ENCODE measurements at regions not wholly inside any gene's neighbourhood (a gene's known extent, or its start where the extent isn't known, plus 50 kb on each side); places are given as distances from the start of the nearest gene placed in this dataset.

DNA sequence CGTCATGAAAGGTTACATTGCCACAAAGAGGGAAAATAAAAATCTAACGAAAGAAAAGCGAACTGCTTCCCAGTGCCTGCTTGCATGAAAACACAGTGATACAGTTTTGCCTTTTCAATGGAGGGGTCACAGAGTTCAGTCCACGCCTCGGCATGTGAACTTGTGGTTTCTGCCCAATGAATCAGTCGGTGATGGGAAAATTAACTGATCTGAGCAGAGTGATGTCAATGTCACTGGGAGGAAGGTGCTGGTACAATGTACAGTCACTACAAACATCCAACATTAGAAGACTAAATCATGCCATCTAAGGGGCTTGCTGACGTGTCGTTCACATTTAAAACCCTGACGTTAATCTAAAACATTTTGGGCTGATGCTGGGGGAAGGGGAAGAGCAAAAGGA lies 151.8 kb upstream of the MSX2 start:
- TF ChIP-seq POLR2AphosphoS5 (IDR thresholded peaks at IDR 0.05; ENCODE audit: low read length) (no peak), ZBED1 (IDR thresholded peaks at IDR 0.05; ENCODE audit: borderline replicate concordance) (no peak), POLR2A (IDR thresholded peaks at IDR 0.05; ENCODE audit: low read depth, low read length) (no peak), BMI1 (IDR thresholded peaks at IDR 0.05; ENCODE audit: borderline replicate concordance) (no peak), CBX3 (IDR thresholded peaks at IDR 0.05; ENCODE audit: borderline replicate concordance, low read depth) (no peak), KDM1A (IDR thresholded peaks at IDR 0.05; ENCODE audit: borderline replicate concordance) (no peak), CEBPB (IDR thresholded peaks at IDR 0.05; ENCODE audit: borderline replicate concordance in 1 of 2, low read depth in 2 of 2, low read length in 2 of 2) (no peak), SUZ12 (IDR thresholded peaks at IDR 0.05; ENCODE audit: unreplicated experiment) (no peak)
- TF ChIP-seq, protein P1, sequence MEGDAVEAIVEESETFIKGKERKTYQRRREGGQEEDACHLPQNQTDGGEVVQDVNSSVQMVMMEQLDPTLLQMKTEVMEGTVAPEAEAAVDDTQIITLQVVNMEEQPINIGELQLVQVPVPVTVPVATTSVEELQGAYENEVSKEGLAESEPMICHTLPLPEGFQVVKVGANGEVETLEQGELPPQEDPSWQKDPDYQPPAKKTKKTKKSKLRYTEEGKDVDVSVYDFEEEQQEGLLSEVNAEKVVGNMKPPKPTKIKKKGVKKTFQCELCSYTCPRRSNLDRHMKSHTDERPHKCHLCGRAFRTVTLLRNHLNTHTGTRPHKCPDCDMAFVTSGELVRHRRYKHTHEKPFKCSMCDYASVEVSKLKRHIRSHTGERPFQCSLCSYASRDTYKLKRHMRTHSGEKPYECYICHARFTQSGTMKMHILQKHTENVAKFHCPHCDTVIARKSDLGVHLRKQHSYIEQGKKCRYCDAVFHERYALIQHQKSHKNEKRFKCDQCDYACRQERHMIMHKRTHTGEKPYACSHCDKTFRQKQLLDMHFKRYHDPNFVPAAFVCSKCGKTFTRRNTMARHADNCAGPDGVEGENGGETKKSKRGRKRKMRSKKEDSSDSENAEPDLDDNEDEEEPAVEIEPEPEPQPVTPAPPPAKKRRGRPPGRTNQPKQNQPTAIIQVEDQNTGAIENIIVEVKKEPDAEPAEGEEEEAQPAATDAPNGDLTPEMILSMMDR (IDR thresholded peaks at IDR 0.05 in 2 of 3, conservative IDR thresholded peaks at IDR 0.05 in 1 of 3; ENCODE audit: control insufficient read depth in 2 of 3, extremely low read depth in 1 of 3, insufficient read depth in 1 of 3, low read depth in 3 of 3, low read length in 3 of 3): no peak
- TF ChIP-seq, protein P2, sequence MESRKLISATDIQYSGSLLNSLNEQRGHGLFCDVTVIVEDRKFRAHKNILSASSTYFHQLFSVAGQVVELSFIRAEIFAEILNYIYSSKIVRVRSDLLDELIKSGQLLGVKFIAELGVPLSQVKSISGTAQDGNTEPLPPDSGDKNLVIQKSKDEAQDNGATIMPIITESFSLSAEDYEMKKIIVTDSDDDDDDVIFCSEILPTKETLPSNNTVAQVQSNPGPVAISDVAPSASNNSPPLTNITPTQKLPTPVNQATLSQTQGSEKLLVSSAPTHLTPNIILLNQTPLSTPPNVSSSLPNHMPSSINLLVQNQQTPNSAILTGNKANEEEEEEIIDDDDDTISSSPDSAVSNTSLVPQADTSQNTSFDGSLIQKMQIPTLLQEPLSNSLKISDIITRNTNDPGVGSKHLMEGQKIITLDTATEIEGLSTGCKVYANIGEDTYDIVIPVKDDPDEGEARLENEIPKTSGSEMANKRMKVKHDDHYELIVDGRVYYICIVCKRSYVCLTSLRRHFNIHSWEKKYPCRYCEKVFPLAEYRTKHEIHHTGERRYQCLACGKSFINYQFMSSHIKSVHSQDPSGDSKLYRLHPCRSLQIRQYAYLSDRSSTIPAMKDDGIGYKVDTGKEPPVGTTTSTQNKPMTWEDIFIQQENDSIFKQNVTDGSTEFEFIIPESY (IDR thresholded peaks at IDR 0.05): no peak
- TF ChIP-seq, protein P3, sequence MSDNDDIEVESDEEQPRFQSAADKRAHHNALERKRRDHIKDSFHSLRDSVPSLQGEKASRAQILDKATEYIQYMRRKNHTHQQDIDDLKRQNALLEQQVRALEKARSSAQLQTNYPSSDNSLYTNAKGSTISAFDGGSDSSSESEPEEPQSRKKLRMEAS (IDR thresholded peaks at IDR 0.05; ENCODE audit: low read depth, low read length): no peak

Measured in GM12878 (cell line).